ENCODE measurements at regions not wholly inside any gene's neighbourhood (a gene's known extent, or its start where the extent isn't known, plus 50 kb on each side); places are given as distances from the start of the nearest gene placed in this dataset.

DNA sequence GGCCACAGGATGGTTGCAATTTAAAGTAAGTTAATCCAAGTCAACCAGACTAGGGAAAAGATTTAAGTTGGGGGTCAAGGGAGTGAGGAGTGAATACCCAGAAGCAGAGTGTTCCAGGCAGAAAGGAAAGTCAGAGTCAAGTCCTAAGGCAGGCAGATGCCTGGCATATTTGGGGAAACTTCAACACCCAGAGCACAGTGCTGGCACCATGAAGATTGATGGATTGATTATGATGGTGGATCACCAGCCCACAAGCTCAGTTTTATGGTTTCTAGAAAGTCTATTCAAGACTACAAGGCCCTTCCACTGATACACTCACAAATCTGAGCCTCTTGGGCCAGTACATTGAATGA is 100.1 kb upstream of the DUSP10 start:
- TF ChIP-seq CTCF (IDR thresholded peaks at IDR 0.05): no peak
- no peak for TF ChIP-seq POLR2AphosphoS5 (IDR thresholded peaks at IDR 0.05)
- no peak for TF ChIP-seq EP300 (IDR thresholded peaks at IDR 0.05)

All from stomach (tissue), 4 donors.